H1 (cell line): ENCODE measurements at regions not wholly inside any gene's neighbourhood (a gene's known extent, or its start where the extent isn't known, plus 50 kb on each side); places are given as distances from the start of the nearest gene placed in this dataset.

Experiments
- ASH2L ChIP-seq: fragments of 200-600, 300-600 bp; sonication (generic); IDR thresholded peaks from one replicate; pipeline ENCODE4 v1.7.1; 2017; ENCODE audit warnings: low read length
- CHD2 ChIP-seq: IDR thresholded peaks from 2 replicates; pipeline ENCODE4 v1.6.1; 2012; ENCODE audit warnings: low read length, improper control_type of control experiment
- CTCF ChIP-seq, 3 experiments: IDR thresholded peaks; 1 replicate in 2 of 3; 2 replicates in 1 of 3; pipeline versions ENCODE4 v1.5.1 to v1.6.1; 2011; ENCODE audit warnings: low read length in 3 of 3, mild to moderate bottlenecking in 3 of 3, inconsistent platforms in 2 of 3, low read depth in 1 of 3, moderate library complexity in 1 of 3; ENCODE audit not compliant: insufficient read depth in 1 of 3; ENCODE audit errors: control extremely low read depth in 1 of 3
- EZH2 ChIP-seq: fragments of 200-600 bp; sonication (generic); IDR thresholded peaks from 2 replicates; pipeline ENCODE4 v1.7.1; 2012; ENCODE audit warnings: low read depth, mild to moderate bottlenecking, moderate library complexity, low read length, inconsistent platforms; ENCODE audit not compliant: severe bottlenecking
- GTF2F1 ChIP-seq: IDR thresholded peaks from 2 replicates; pipeline ENCODE4 v1.6.1; 2012; ENCODE audit warnings: low read depth, low read length, improper control_type of control experiment, borderline replicate concordance
- PHF8 ChIP-seq: fragments of 200-600 bp; sonication (generic); conservative IDR thresholded peaks from 2 replicates; pipeline ENCODE4 v1.7.1; 2012; ENCODE audit warnings: low read depth, mild to moderate bottlenecking, inconsistent platforms, low read length, moderate library complexity
- POLR2AphosphoS5 ChIP-seq: IDR thresholded peaks from 2 replicates; pipeline ENCODE4 v1.6.1; 2011; ENCODE audit warnings: low read depth, low read length
- USF2 ChIP-seq: IDR thresholded peaks from 2 replicates; pipeline ENCODE4 v1.6.1; 2011; ENCODE audit warnings: low read length, improper control_type of control experiment
- TF ChIP-seq, protein P1 (sequence below): IDR thresholded peaks from 2 replicates; pipeline ENCODE4 v1.6.1; 2012; ENCODE audit warnings: inconsistent platforms

DNA sequence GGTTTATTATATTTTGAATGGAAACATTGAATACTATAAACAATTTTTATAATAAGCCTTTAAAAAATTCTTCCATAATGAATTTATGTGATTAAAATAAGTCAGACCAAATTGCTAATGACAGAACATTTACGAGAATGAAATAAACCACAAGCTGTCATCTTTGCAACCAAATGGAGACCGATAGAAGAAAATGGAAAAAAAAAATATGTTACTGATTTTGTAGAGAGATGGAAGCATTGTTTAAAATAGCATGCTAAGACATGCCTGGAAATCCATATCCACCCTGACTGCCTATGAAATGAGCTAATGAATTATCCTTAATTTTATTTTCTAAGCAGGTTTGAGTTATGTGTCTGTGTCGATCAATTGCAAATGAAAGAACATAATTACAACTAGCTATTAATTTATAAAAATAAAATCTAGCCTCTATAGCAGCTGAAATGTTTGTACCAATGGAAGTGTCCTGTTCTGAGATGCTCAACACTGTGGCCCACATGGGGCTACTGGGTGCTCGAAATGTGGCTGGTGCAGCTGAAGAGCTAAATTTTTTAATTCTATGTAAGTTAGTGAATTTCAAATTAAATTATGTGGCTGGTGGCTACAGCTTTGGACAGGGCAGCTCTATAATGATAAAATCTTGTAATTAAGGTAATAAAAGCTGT is 832.8 kb downstream of the RNF144A start:
- TF ChIP-seq GTF2F1, result no peak
- TF ChIP-seq CHD2, result no peak
- TF ChIP-seq PHF8, result no peak
- TF ChIP-seq POLR2AphosphoS5, result no peak
- no peak for TF ChIP-seq CTCF (IDR thresholded peaks at IDR 0.05; ENCODE audit: control extremely low read depth in 1 of 3, insufficient read depth in 1 of 3, low read depth in 1 of 3, low read length in 3 of 3)
- TF ChIP-seq EZH2, result no peak
- TF ChIP-seq, protein P1, sequence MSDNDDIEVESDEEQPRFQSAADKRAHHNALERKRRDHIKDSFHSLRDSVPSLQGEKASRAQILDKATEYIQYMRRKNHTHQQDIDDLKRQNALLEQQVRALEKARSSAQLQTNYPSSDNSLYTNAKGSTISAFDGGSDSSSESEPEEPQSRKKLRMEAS, result no peak
- no peak for TF ChIP-seq USF2
- TF ChIP-seq ASH2L, result no peak
